IMR-90 (cell line): ENCODE measurements at regions not wholly inside any gene's neighbourhood (a gene's known extent, or its start where the extent isn't known, plus 50 kb on each side); places are given as distances from the start of the nearest gene placed in this dataset.

ENCODE experiments used
- CEBPB ChIP-seq: IDR thresholded peaks from 2 replicates; pipeline ENCODE4 v1.6.1; 2012; ENCODE audit warnings: low read depth, low read length, improper control_type of control experiment
- MAFK ChIP-seq: IDR thresholded peaks from 2 replicates; pipeline ENCODE4 v1.6.1; 2012; ENCODE audit warnings: low read depth, low read length, improper control_type of control experiment
- POLR2A ChIP-seq: IDR thresholded peaks from 2 replicates; pipeline ENCODE4 v1.6.1; 2012; ENCODE audit warnings: mild to moderate bottlenecking, low read depth, low read length
- TF ChIP-seq, protein P1 (sequence below): fragments of 150-350 bp; IDR thresholded peaks from 2 replicates; pipeline ENCODE4 v1.6.1; 2016; ENCODE audit warnings: low read depth, mild to moderate bottlenecking, low read length, moderate library complexity, borderline replicate concordance
- TF ChIP-seq, protein P2 (sequence below): conservative IDR thresholded peaks from 2 replicates; pipeline ENCODE4 v1.5.1; 2012; ENCODE audit warnings: mild to moderate bottlenecking, low read depth, low read length, improper control_type of control experiment

- TF ChIP-seq, protein P1, sequence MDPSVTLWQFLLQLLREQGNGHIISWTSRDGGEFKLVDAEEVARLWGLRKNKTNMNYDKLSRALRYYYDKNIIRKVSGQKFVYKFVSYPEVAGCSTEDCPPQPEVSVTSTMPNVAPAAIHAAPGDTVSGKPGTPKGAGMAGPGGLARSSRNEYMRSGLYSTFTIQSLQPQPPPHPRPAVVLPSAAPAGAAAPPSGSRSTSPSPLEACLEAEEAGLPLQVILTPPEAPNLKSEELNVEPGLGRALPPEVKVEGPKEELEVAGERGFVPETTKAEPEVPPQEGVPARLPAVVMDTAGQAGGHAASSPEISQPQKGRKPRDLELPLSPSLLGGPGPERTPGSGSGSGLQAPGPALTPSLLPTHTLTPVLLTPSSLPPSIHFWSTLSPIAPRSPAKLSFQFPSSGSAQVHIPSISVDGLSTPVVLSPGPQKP: no peak
- TF ChIP-seq MAFK (no peak), CEBPB (no peak), POLR2A (no peak)
- TF ChIP-seq, protein P2, sequence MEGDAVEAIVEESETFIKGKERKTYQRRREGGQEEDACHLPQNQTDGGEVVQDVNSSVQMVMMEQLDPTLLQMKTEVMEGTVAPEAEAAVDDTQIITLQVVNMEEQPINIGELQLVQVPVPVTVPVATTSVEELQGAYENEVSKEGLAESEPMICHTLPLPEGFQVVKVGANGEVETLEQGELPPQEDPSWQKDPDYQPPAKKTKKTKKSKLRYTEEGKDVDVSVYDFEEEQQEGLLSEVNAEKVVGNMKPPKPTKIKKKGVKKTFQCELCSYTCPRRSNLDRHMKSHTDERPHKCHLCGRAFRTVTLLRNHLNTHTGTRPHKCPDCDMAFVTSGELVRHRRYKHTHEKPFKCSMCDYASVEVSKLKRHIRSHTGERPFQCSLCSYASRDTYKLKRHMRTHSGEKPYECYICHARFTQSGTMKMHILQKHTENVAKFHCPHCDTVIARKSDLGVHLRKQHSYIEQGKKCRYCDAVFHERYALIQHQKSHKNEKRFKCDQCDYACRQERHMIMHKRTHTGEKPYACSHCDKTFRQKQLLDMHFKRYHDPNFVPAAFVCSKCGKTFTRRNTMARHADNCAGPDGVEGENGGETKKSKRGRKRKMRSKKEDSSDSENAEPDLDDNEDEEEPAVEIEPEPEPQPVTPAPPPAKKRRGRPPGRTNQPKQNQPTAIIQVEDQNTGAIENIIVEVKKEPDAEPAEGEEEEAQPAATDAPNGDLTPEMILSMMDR: no peak
These were observed 53.1 kb upstream of the CD5L start for GRCh38 chr1:157894613-157895165.
